ENCODE measurements at regions not wholly inside any gene's neighbourhood (a gene's known extent, or its start where the extent isn't known, plus 50 kb on each side); places are given as distances from the start of the nearest gene placed in this dataset.

GRCh38 chr3:124306665-124307064 lies 314.7 kb upstream of the ROPN1 start:
- peaks cover 4% of the 10 kb centered on the region for H3K9me3 Mint-ChIP-seq
- H3K4me1 Mint-ChIP-seq: no peaks in the 10 kb centered on the region
- H3K27me3 Mint-ChIP-seq: no peaks in the 10 kb centered on the region
- no peak for DNase-seq
- intact Hi-C loops (cut with micrococcal nuclease): no loop called here
- H3K36me3 Mint-ChIP-seq (ENCODE audit: low read depth): no peaks in the 10 kb centered on the region
- no peak overlapping the region for H3K27ac Mint-ChIP-seq
- no peak overlapping the region for H3K4me3 Mint-ChIP-seq

GRCh38 chr3:124313621-124314020 lies 321.7 kb upstream of the ROPN1 start:
- H3K9me3 Mint-ChIP-seq: no peaks in the 10 kb centered on the region
- intact Hi-C loops (cut with micrococcal nuclease): no loop called here

GRCh38 chr3:124315215-124316033 lies 323.5 kb upstream of the ROPN1 start:
- Mint-ChIP-seq H3K36me3 (ENCODE audit: low read depth) (no peaks in the 10 kb centered on the region), H3K4me3 (no peak overlapping the region), H3K27ac (no peak overlapping the region), H3K27me3 (no peaks in the 10 kb centered on the region), H3K4me1 (no peaks in the 10 kb centered on the region), H3K9me3 (no peaks in the 10 kb centered on the region)
- intact Hi-C loops (cut with micrococcal nuclease): no loop called here
- DNase-seq: peak; percentile 24

More at GRCh38 chr3:124313621-124314020, 321.7 kb upstream of the ROPN1 start:
- H3K27me3 Mint-ChIP-seq: no peaks in the 10 kb centered on the region
- H3K36me3 Mint-ChIP-seq (ENCODE audit: low read depth): no peaks in the 10 kb centered on the region
- H3K4me3 Mint-ChIP-seq: no peak overlapping the region
- no peaks in the 10 kb centered on the region for H3K4me1 Mint-ChIP-seq
- H3K27ac Mint-ChIP-seq: no peak overlapping the region
- peak; percentile 17 for DNase-seq

GRCh38 chr3:124316034-124316287 lies 324.0 kb upstream of the ROPN1 start:
- no peak overlapping the region for H3K27ac Mint-ChIP-seq
- no peak overlapping the region for H3K4me3 Mint-ChIP-seq
- no peaks in the 10 kb centered on the region for H3K9me3 Mint-ChIP-seq
- no peak for DNase-seq
- H3K27me3 Mint-ChIP-seq: peaks cover 1% of the 10 kb centered on the region
- no peaks in the 10 kb centered on the region for H3K4me1 Mint-ChIP-seq
- no peaks in the 10 kb centered on the region for H3K36me3 Mint-ChIP-seq (ENCODE audit: low read depth)
- intact Hi-C loops (cut with micrococcal nuclease): no loop called here

- H3K27me3 Mint-ChIP-seq: peaks cover 1% of the 10 kb centered on the region
- peak; percentile 34 for DNase-seq
- no peaks in the 10 kb centered on the region for H3K4me1 Mint-ChIP-seq
- intact Hi-C loops (cut with micrococcal nuclease): no loop called here
- H3K27ac Mint-ChIP-seq: no peak overlapping the region
- no peak overlapping the region for H3K4me3 Mint-ChIP-seq
- no peaks in the 10 kb centered on the region for H3K36me3 Mint-ChIP-seq (ENCODE audit: low read depth)
- no peaks in the 10 kb centered on the region for H3K9me3 Mint-ChIP-seq
These were observed 326.1 kb upstream of the ROPN1 start for GRCh38 chr3:124318014-124318413.

GRCh38 chr3:124318656-124319055 lies 326.7 kb upstream of the ROPN1 start:
- intact Hi-C loops (cut with micrococcal nuclease): no loop called here
- Mint-ChIP-seq H3K4me3 (no peak overlapping the region), H3K9me3 (no peaks in the 10 kb centered on the region), H3K27ac (no peak overlapping the region), H3K4me1 (no peaks in the 10 kb centered on the region), H3K27me3 (peaks cover 1% of the 10 kb centered on the region), H3K36me3 (ENCODE audit: low read depth) (no peaks in the 10 kb centered on the region)
- no peak for DNase-seq

GRCh38 chr3:124320976-124321375 lies 329.1 kb upstream of the ROPN1 start:
- intact Hi-C loops (cut with micrococcal nuclease): no loop called here
- Mint-ChIP-seq H3K36me3 (ENCODE audit: low read depth) (no peaks in the 10 kb centered on the region), H3K27me3 (peaks cover 1% of the 10 kb centered on the region), H3K27ac (no peak overlapping the region), H3K4me1 (no peaks in the 10 kb centered on the region), H3K9me3 (no peaks in the 10 kb centered on the region), H3K4me3 (no peak overlapping the region)
- DNase-seq: peak; percentile 2

- DNase-seq: peak; percentile 7
- Mint-ChIP-seq H3K4me3 (no peak overlapping the region), H3K27ac (no peak overlapping the region), H3K36me3 (ENCODE audit: low read depth) (no peaks in the 10 kb centered on the region), H3K4me1 (no peaks in the 10 kb centered on the region), H3K9me3 (no peaks in the 10 kb centered on the region), H3K27me3 (peaks cover 1% of the 10 kb centered on the region)
- intact Hi-C loops (cut with micrococcal nuclease): no loop called here
These were observed 330.5 kb upstream of the ROPN1 start for GRCh38 chr3:124322309-124322880.

- Mint-ChIP-seq H3K4me1 (no peaks in the 10 kb centered on the region), H3K9me3 (no peaks in the 10 kb centered on the region), H3K27me3 (peaks cover 1% of the 10 kb centered on the region), H3K36me3 (ENCODE audit: low read depth) (no peaks in the 10 kb centered on the region), H3K27ac (no peak overlapping the region), H3K4me3 (no peak overlapping the region)
- DNase-seq: peak; percentile 9
- intact Hi-C loops (cut with micrococcal nuclease): no loop called here
These were observed 331.0 kb upstream of the ROPN1 start for GRCh38 chr3:124322966-124323365.

- H3K9me3 Mint-ChIP-seq: no peaks in the 10 kb centered on the region
- peaks cover 1% of the 10 kb centered on the region for H3K27me3 Mint-ChIP-seq
- intact Hi-C loops (cut with micrococcal nuclease): no loop called here
These were observed 333.3 kb upstream of the ROPN1 start for GRCh38 chr3:124325248-124325647.

GRCh38 chr3:124329723-124330122 lies 337.8 kb upstream of the ROPN1 start:
- intact Hi-C loops (cut with micrococcal nuclease): no loop called here
- Mint-ChIP-seq H3K4me3 (no peak overlapping the region), H3K27ac (no peak overlapping the region), H3K4me1 (no peaks in the 10 kb centered on the region), H3K36me3 (ENCODE audit: low read depth) (no peaks in the 10 kb centered on the region), H3K27me3 (no peaks in the 10 kb centered on the region), H3K9me3 (no peaks in the 10 kb centered on the region)
- no peak for DNase-seq

More at GRCh38 chr3:124325248-124325647, 333.3 kb upstream of the ROPN1 start:
- Mint-ChIP-seq H3K27ac (no peak overlapping the region), H3K36me3 (ENCODE audit: low read depth) (no peaks in the 10 kb centered on the region), H3K4me1 (no peaks in the 10 kb centered on the region), H3K4me3 (no peak overlapping the region)
- peak; percentile 38 for DNase-seq

- Mint-ChIP-seq H3K27me3 (no peaks in the 10 kb centered on the region), H3K27ac (no peak overlapping the region), H3K9me3 (no peaks in the 10 kb centered on the region), H3K36me3 (ENCODE audit: low read depth) (no peaks in the 10 kb centered on the region), H3K4me3 (no peak overlapping the region), H3K4me1 (no peaks in the 10 kb centered on the region)
- intact Hi-C loops (cut with micrococcal nuclease): no loop called here
- no peak for DNase-seq
These were observed 342.2 kb upstream of the ROPN1 start for GRCh38 chr3:124333931-124334640.

- Mint-ChIP-seq H3K4me1 (no peaks in the 10 kb centered on the region), H3K27me3 (peaks cover under 1% of the 10 kb centered on the region), H3K27ac (no peak overlapping the region), H3K36me3 (ENCODE audit: low read depth) (no peaks in the 10 kb centered on the region), H3K4me3 (no peak overlapping the region), H3K9me3 (no peaks in the 10 kb centered on the region)
- no peak for DNase-seq
- intact Hi-C loops (cut with micrococcal nuclease): no loop called here
These were observed 344.2 kb upstream of the ROPN1 start for GRCh38 chr3:124336067-124336656.

GRCh38 chr3:124345845-124346244 lies 353.9 kb upstream of the ROPN1 start:
- Mint-ChIP-seq H3K27me3 (peaks cover 4% of the 10 kb centered on the region), H3K4me1 (no peaks in the 10 kb centered on the region), H3K4me3 (no peak overlapping the region), H3K27ac (no peak overlapping the region), H3K36me3 (ENCODE audit: low read depth) (no peaks in the 10 kb centered on the region), H3K9me3 (no peaks in the 10 kb centered on the region)
- intact Hi-C loops (cut with micrococcal nuclease): no loop called here
- no peak for DNase-seq

Measured in activated CD4-positive, alpha-beta T cell treated with anti-CD3 and anti-CD28 coated beads, Interleukin-2, amount 10 ng/mL, durations not matched to agents 24 days and 14 days (primary cell).